ENCODE measurements at regions not wholly inside any gene's neighbourhood (a gene's known extent, or its start where the extent isn't known, plus 50 kb on each side); places are given as distances from the start of the nearest gene placed in this dataset.

DNA sequence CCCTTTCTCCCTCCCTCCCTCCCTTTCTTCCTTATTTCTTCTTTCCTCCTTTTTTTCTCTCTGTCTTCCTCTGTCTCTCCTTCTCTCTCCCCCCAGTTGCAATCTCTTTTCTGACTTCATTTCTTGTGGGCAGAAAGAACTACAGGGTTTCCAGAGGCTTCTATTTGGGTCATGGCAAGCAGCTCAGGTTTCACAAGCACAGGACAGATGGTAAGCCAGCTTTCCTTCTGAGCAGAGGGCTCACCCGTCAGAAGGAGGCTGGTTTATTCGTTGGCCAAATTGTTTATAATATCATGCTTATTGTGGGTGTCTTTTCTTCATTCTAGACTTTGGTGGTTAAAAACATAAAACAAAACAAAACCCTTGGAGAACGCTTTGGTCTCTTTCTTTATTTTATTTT, 58.9 kb upstream of the CLMP start:
- DNase-seq: no peak

DNA sequence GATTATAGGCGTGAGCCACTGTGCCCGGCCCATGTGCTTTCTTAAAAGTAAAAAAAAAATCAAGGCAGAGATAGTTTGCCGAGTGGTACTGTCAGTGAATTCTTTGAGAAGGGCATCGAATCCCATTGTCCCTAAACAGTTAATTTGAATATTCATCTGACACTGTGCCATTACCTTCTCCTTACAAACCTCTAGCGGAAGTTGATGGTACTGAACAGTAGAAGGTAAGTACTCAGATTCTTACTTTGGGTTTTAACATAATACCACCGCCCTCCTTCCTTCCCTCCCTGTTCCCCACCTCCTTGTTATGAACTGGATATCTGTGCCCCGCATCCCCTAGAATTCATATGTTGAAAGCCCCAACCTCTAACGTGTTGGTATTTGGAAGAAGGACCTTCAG, 58.2 kb upstream of the CLMP start:
- DNase-seq: no peak

DNA sequence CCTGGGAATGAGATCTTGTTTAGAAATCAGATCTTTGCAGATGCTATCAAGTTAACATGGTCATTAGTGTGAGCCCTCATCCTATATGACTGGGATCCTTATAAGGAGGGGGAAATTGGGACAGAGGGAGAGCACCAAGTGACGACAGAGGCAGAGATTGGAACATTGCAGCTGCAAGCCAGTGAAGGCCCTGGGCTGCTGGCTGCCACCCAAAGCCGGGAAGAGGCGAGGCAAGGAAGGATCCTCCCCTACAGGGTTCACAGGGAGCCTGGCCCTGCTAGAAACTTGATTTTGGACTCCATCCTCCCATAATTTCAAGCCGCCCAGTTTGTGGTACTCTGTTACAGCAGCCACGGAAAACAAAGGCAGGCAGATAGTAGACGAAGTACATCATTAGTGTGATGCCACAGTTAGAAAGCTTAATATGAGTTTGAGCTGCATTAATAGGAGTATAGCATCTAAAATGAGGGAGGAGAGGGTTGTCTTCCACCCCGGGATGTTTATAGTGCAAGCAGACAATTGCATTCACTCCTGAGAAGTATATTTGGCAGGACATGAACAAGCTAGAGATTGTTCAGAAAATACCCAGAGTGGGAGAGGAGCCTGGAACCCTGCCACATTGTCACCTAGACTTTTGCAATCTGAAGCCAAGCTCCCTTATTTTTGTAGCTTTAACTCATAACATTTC, 56.8 kb upstream of the CLMP start:
- DNase-seq: no peak

DNA sequence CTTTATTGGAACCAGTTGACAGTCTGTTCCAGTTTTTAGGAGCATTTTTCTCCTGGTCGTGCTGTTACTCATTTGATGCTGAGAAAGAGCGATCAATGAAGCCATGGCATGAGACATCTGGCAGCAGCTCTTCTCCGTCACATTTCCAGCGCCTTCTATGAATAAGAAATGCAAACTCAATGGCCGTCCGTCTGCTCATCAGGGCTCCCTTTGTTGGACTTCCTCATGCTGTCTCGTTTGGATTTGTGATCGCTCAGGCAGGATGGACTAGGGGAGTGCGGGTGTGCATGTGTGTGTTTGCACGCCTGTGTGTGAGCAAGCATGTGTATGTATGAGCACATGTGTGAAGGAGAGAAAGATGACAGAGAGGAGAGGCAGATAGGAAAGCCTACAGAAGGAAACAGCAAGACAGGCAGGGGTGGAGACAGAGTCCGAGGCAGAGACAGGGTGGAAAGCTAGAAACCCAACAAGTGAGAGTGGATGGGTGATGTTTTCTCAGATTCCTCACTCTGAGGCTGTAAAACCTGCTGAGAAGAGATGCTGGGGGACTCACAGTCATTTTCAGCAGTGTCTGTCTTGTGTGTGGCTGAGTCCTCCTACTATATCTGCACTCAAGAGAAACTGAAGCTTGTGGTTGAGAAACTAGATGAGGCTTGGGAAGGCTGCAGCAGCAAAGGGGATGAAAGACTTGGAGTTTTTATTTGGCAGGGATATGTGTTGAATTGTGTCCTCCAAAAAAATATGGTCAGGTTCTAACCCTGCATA, 56.0 kb upstream of the CLMP start:
- DNase-seq: no peak

DNA sequence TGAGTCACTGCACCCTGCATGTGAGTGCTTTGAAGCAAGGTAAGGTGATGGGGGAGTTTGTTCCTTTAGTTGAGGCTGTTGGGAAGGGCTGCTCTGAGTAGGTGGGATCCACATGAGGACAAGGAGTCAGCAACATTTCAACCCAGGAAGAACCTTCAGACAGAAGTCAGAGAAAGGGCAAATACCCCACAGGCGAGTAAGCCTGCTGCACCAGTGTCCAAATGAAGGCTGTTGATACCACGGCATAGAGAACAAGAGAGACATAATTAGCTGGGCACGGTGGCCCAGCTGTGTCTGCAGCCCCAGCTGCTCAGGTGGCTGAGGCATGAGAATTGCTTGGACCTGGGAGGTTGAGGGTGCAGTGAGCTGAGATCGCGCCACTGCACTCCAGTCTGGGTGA, 54.3 kb upstream of the CLMP start:
- DNase-seq: no peak

DNA sequence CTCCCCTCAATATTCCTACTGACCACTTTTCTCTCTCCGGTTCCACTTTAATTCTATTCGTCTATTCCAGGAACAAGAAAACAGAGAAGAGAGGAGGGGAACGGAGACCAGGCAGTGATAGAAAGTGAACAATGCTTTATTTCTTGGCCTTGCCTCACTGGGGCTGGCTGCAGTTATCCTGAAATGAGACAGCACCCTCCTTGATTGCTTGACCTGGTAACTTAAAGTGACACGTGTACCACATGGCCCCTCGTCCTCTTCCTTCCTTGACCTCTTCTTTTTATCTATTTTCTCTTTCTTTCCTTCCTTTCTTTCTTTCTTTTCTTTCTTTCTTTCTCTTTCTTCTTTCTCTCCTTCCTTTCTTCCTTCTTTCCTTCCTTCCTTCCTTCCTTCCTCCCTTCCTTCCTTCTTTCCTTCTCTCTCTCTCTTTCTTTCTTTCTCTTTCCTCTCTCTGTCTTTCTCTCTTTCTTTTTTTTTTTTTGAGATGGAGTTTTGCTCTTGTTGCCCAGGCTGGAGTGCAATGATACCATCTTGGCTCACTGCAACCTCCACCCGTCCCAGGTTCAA, 52.8 kb upstream of the CLMP start:
- no peak for DNase-seq

DNA sequence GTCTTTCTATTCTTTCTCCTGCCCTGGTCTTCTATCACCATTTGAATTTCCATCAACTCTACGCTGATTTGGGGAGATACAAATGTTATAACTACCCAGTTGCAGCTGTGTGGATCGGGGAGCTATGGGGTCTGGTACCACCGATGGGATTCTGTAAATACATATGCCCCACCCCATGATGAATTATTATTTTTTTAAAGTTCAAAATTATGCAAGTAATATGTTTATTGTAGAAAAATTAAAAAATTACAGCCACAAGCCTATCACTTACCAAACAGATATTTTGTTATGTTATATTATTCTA, 52.4 kb upstream of the CLMP start:
- DNase-seq: no peak

DNA sequence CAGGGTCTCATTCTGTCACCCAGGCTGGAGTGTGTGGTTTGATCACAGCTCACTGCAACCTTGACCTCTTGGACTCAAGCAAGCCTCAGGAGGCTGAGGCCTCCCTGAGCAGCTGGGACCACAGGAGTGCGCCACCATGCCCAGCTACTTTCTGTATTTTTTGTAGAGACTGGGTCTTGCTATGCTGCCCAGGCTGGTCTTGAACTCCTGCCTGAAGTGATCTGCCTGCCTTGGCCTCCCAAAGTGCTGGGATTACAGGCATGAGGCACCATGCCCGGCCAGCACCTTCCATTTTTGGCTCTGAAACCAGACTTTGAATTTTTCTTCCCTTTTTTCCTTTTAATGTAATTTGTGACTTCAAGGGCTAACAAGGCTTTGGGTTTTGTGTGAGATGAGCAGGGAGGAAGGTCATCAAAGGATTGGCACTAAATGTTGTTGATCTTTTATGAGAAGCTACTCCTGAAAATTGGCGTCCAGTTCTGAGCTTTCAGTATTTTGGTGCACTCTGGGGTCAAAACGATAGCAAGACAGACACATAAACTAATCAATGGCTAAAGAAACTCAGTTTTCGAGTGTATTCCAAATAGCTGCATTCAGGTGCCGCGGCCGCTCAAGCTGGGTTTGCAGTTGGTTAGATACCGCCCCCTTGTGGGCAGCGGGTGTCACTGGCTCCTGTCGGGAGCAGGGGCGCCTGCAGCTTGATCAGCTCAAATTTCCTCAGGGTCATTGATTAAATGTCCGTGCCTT, 51.9 kb upstream of the CLMP start:
- DNase-seq: peak; percentile 79 to 87

DNA sequence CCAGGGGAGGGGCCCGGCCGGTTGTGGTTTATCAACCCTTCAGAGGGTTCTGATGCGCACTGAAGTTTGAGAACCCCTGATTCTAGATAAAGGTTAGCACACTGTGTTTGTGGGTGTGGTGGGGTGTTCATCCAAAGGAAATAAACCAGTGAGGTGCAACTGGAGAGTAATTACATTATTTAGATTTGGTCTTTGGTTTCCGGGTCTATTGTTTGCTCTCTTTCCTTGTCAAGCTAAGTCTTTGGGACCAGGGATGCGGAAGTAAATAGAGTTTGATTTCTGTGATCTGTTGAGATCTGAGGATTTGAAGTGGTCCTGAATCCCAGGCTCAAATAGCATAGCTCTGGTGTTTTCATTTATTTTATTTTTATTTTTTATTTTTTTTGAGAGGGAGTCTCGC, 50.5 kb upstream of the CLMP start:
- DNase-seq: no peak

All from NCI-H2081 (cell line).